GM19240 (cell line): ENCODE measurements at regions not wholly inside any gene's neighbourhood (a gene's known extent, or its start where the extent isn't known, plus 50 kb on each side); places are given as distances from the start of the nearest gene placed in this dataset.

Source experiments
- DNase-seq: peaks from one replicate; pipeline ENCODE4 v3.0.0; 2011; ENCODE audit warnings: low spot score; ENCODE audit not compliant: insufficient read length

GRCh38 chr5:105506692-105507277 is 1944.2 kb upstream of the NUDT12 start:
- DNase-seq: no peak

GRCh38 chr5:105503950-105504349 is 1941.4 kb upstream of the NUDT12 start:
- no peak for DNase-seq

- DNase-seq: no peak
These were observed 1938.7 kb upstream of the NUDT12 start for GRCh38 chr5:105501315-105501714.

- no peak for DNase-seq
These were observed 1912.8 kb upstream of the NUDT12 start for GRCh38 chr5:105475401-105475800.

- DNase-seq: no peak
These were observed 1899.8 kb upstream of the NUDT12 start for GRCh38 chr5:105462377-105462776.

GRCh38 chr5:105460721-105461120 is 1898.1 kb upstream of the NUDT12 start:
- no peak for DNase-seq

- no peak for DNase-seq
These were observed 1890.7 kb upstream of the NUDT12 start for GRCh38 chr5:105453216-105453807.

GRCh38 chr5:105448271-105448670 is 1885.7 kb upstream of the NUDT12 start:
- DNase-seq: no peak

GRCh38 chr5:105430516-105430915 is 1867.9 kb upstream of the NUDT12 start:
- DNase-seq: no peak

- DNase-seq: no peak
These were observed 1866.1 kb upstream of the NUDT12 start for GRCh38 chr5:105428451-105429380.

GRCh38 chr5:105414067-105414466 is 1851.5 kb upstream of the NUDT12 start:
- no peak for DNase-seq

GRCh38 chr5:105413406-105413990 is 1850.9 kb upstream of the NUDT12 start:
- DNase-seq: no peak

- no peak for DNase-seq
These were observed 1847.1 kb upstream of the NUDT12 start for GRCh38 chr5:105409695-105410094.

- DNase-seq: no peak
These were observed 1844.6 kb upstream of the NUDT12 start for GRCh38 chr5:105407200-105407599.

GRCh38 chr5:105397749-105398148 is 1835.2 kb upstream of the NUDT12 start:
- DNase-seq: no peak

GRCh38 chr5:105392710-105393149 is 1830.1 kb upstream of the NUDT12 start:
- DNase-seq: no peak

GRCh38 chr5:105392122-105392709 is 1829.6 kb upstream of the NUDT12 start:
- DNase-seq: no peak

- DNase-seq: no peak
These were observed 1817.5 kb upstream of the NUDT12 start for GRCh38 chr5:105380126-105380525.

- DNase-seq: no peak
These were observed 1808.6 kb upstream of the NUDT12 start for GRCh38 chr5:105371169-105371568.

- DNase-seq: no peak
These were observed 1788.0 kb upstream of the NUDT12 start for GRCh38 chr5:105350486-105351140.

- no peak for DNase-seq
These were observed 1769.0 kb upstream of the NUDT12 start for GRCh38 chr5:105331558-105331957.
